ENCODE measurements at regions not wholly inside any gene's neighbourhood (a gene's known extent, or its start where the extent isn't known, plus 50 kb on each side); places are given as distances from the start of the nearest gene placed in this dataset.

- no peaks in the 10 kb centered on the region for H3K9me3 ChIP-seq
- TF ChIP-seq CTCF (IDR thresholded peaks at IDR 0.05) (no peak), POLR2A (IDR thresholded peaks at IDR 0.05) (no peak)
- H3K4me1 ChIP-seq = no peaks in the 10 kb centered on the region
- H3K27me3 ChIP-seq = no peaks in the 10 kb centered on the region
- intact Hi-C loops (cut with DNase I; ENCODE audit: low total_unique reads) = no loop called here
- no peak overlapping the region for H3K4me3 ChIP-seq
- no peaks in the 10 kb centered on the region for H3K36me3 ChIP-seq
- no peak overlapping the region for H3K27ac ChIP-seq
- DNase-seq = no peak
These were observed 245.0 kb upstream of the SORCS1 start for GRCh38 chr10:107409522-107409921.

GRCh38 chr10:107398115-107398514, 233.6 kb upstream of the SORCS1 start:
- Histone ChIP-seq H3K4me3 (no peak overlapping the region), H3K4me1 (no peaks in the 10 kb centered on the region), H3K9me3 (no peaks in the 10 kb centered on the region), H3K36me3 (no peaks in the 10 kb centered on the region), H3K27me3 (no peaks in the 10 kb centered on the region), H3K27ac (no peak overlapping the region)
- DNase-seq = no peak
- TF ChIP-seq CTCF (IDR thresholded peaks at IDR 0.05) = no peak
- no peak for TF ChIP-seq POLR2A (IDR thresholded peaks at IDR 0.05)
- intact Hi-C loops (cut with DNase I; ENCODE audit: low total_unique reads) = no loop called here

GRCh38 chr10:107391901-107392300, 227.4 kb upstream of the SORCS1 start:
- Histone ChIP-seq H3K27me3 (no peaks in the 10 kb centered on the region), H3K4me1 (no peaks in the 10 kb centered on the region), H3K27ac (no peak overlapping the region), H3K9me3 (no peaks in the 10 kb centered on the region), H3K4me3 (no peak overlapping the region), H3K36me3 (no peaks in the 10 kb centered on the region)
- intact Hi-C loops (cut with DNase I; ENCODE audit: low total_unique reads) = no loop called here
- DNase-seq = no peak
- no peak for TF ChIP-seq CTCF (IDR thresholded peaks at IDR 0.05)
- TF ChIP-seq POLR2A (IDR thresholded peaks at IDR 0.05) = no peak

- no peak overlapping the region for H3K27ac ChIP-seq
- TF ChIP-seq CTCF (IDR thresholded peaks at IDR 0.05) (no peak), POLR2A (IDR thresholded peaks at IDR 0.05) (no peak)
- H3K4me1 ChIP-seq = no peaks in the 10 kb centered on the region
- no peaks in the 10 kb centered on the region for H3K27me3 ChIP-seq
- H3K4me3 ChIP-seq = no peak overlapping the region
- DNase-seq = no peak
- H3K36me3 ChIP-seq = no peaks in the 10 kb centered on the region
- H3K9me3 ChIP-seq = no peaks in the 10 kb centered on the region
- intact Hi-C loops (cut with DNase I; ENCODE audit: low total_unique reads) = no loop called here
These were observed 226.1 kb upstream of the SORCS1 start for GRCh38 chr10:107390563-107390962.

GRCh38 chr10:107383357-107383756, 218.9 kb upstream of the SORCS1 start:
- H3K4me3 ChIP-seq = no peak overlapping the region
- no peaks in the 10 kb centered on the region for H3K27me3 ChIP-seq
- TF ChIP-seq POLR2A (IDR thresholded peaks at IDR 0.05) (no peak), CTCF (IDR thresholded peaks at IDR 0.05) (no peak)
- no peaks in the 10 kb centered on the region for H3K4me1 ChIP-seq
- intact Hi-C loops (cut with DNase I; ENCODE audit: low total_unique reads) = no loop called here
- H3K36me3 ChIP-seq = no peaks in the 10 kb centered on the region
- no peak overlapping the region for H3K27ac ChIP-seq
- H3K9me3 ChIP-seq = no peaks in the 10 kb centered on the region
- no peak for DNase-seq

Measured in uterus (tissue), 3 donors.